NCI-H146 treated with DMSO at 0.1 percent for 48 hours (cell line): ENCODE measurements at regions not wholly inside any gene's neighbourhood (a gene's known extent, or its start where the extent isn't known, plus 50 kb on each side); places are given as distances from the start of the nearest gene placed in this dataset.
A peak's percentile ranks its signal among the peaks of the same experiment; 100 is the strongest.

Source experiments
- DNase-seq: peaks from one replicate; lab custom pipeline; 2025; ENCODE audit not compliant: unreplicated experiment; lab: John Stamatoyannopoulos, UW

DNA sequence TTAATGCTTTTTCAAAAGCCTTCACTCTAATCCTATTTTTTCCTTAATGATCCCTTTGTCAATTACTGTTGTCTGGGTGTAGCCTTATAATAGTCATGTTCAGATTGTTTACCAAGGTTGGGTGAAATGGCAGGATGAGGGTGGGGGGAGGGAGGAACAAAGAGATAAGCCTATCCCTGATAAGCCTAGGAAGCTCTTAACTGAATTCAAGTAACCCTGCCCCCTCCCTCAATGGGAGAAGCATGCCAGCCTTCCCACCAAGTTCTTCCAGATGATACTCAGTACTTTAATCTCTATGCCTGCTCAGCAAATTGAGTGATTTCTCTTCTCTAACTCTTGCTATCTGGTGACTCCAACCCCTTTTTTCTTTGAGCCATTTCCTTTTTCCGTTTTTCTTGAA is 180.3 kb upstream of the ETAA1 start:
- peak; percentile 11 for DNase-seq

DNA sequence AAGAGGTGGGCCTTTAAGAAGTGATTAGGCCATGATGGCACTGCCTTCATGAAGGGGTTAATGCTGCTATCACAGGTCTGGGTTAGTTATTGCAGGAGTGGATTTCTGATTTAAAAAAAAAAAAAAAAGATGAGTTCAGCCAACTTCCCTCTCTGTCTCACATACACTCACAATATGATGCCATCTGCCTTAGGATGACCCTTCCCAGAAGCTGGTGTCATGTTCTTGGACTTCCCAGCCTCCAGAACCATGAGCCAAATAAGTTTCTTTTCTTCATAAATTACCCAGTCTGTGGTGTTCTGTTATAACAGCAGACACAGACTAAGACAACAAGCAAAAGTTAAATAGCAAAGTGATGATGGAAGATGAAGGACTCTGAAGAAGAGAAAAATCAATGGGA is 179.7 kb upstream of the ETAA1 start:
- no peak for DNase-seq

DNA sequence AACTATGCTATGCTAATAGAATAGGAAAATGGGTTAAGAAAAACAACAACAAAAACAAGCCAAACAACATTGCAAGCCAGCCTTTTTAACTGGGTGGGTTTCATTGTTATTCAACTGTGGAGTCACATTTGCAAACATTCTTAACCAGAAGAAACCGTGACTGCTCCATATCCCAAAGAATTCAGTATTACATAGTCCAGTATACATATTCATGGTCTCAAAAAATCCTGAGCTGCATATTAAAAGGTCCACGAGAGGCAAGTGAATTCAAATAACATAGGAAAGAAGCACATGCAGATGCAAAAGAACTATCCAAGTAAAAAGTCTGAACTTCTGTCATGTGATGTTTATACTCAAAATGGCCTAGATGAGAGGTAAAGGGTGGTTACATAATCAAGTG is 179.1 kb upstream of the ETAA1 start:
- DNase-seq = no peak

GRCh38 chr2:67219651-67220050 is 177.5 kb upstream of the ETAA1 start:
- DNase-seq = no peak

GRCh38 chr2:67221266-67221665 is 175.9 kb upstream of the ETAA1 start:
- DNase-seq = no peak

GRCh38 chr2:67225287-67225973 is 171.7 kb upstream of the ETAA1 start:
- DNase-seq = no peak

DNA sequence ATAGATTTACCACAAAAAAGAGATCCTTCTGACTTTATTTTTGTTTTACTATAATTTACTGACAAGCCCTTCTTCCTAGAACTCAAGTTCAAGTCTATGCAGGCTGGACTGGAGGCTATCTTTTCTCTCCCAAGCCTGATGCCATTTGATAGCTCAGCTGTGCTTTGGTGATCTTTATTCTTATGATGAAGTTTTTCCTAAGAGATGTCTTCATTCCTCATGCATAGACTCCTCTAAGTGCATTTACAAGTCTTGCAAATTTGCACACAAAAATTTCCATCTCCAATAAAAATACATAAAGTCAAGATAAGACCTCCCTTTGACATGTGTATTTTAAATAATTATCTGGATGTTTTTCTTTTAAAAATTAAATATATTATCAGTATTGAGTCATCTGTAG is 167.4 kb upstream of the ETAA1 start:
- no peak for DNase-seq

GRCh38 chr2:67232936-67233335 is 164.2 kb upstream of the ETAA1 start:
- DNase-seq = no peak

- DNase-seq = peak; percentile 42
Measured at GRCh38 chr2:67234440-67234839, 162.7 kb upstream of the ETAA1 start.

- DNase-seq = no peak
Measured at GRCh38 chr2:67237288-67237687, 159.8 kb upstream of the ETAA1 start.

DNA sequence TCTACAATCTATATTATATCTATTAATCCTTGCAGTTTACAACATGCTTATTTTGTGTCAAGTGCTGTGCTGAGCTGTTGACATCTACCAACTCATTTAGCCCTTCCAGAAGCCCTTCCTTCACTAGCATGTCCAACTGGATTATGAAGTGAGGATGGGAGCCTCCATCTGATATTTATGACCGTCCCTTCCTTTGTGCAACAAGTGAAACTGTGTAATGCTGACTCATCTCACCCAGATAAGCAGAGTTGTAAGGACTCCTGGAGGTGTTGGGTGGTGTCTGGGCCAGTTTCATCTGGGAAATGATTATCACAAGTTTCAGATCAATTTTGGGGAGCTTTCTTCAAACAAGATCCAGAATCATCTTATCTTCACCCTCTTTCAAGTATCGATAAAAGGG is 156.6 kb upstream of the ETAA1 start:
- DNase-seq = no peak

- no peak for DNase-seq
Measured at GRCh38 chr2:67241453-67241852, 155.7 kb upstream of the ETAA1 start.

DNA sequence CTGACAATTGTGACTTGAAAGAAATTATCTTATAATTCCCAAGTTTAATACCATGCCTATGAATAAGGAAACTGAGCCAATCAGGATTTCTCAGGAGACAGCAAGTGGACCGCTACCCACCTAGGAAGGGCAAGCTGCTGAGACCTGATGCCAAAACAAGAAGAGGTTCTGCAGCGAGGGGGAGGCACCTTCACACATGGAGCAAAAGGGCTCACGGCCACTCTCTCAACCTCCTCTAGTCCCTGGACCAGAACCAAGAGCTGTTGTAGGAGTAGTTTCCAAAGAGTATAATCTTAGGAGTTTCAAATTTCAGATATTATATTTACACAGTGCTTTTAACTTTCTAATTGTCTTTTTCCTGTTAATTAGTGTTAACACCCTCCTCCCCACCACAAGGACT is 154.7 kb upstream of the ETAA1 start:
- DNase-seq = no peak

- DNase-seq = no peak
Measured at GRCh38 chr2:67243919-67244318, 153.2 kb upstream of the ETAA1 start.

GRCh38 chr2:67246791-67247190 is 150.3 kb upstream of the ETAA1 start:
- DNase-seq = no peak

DNA sequence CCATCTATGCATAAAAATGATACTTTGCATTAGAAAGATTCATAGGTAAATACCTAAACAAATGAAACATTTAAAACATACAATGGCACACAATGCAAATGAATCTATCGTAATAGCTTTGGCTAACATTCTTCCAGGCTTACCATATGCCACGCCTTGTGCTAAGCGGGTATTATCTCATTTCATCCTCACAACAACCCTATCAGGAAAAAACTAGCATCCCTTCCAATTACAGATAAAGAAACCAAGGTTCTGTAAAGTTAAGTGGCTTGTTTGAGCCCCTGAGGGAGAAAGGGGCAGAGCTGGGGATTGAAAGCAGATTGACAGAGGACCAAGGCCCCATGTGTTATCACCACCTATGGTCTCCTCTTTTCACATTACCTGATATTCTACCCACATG is 145.4 kb upstream of the ETAA1 start:
- DNase-seq = no peak

DNA sequence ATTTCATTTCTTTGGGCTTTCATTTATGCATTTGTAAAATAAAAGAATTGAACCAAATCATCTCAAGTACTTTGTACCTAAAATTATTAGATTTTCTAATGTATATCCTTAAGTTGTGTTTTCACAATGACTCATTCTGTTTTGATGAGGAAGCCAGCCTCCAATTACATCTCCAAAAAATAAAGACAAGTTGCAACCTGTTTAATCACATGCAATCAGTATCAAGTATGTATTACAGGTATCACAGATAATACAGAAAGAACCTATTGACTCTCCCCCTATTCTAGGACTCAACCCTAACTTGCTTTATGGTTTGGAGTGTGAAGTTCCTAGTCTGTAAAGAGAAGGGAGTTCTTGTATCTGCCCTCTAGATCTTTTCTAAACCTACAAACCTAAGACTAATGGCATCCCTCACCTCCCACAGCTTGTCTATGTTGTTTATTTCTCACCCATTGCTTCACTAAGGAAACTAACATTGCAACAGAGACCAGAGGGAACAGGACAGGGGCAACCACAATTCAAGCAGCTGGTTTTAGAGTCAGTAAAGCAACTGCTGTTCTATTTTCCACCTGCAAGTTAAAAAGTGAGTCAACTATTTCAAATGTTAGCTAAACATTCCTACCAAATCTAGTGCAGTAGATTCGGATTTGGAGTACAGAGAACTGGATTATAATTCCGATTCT is 141.1 kb upstream of the ETAA1 start:
- DNase-seq = no peak

DNA sequence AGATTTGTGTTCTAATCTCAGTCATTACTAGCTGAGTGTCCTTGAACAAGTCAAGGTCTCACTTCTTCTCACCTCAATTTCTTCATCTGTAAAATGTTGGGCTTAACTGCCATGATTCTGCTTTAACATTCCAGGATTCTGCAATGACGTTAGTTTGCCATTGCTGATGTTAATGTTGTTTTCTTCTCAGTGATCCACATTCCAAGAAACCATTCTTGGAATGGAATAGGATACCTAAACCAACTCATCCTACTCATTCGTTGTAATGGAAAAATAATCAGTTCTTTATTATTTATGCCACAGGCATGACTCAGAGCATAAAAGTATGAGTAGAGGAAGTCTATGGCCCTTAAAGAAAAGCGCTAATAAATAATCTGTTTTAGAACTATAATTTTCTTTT is 140.2 kb upstream of the ETAA1 start:
- DNase-seq = no peak

- no peak for DNase-seq
Measured at GRCh38 chr2:67258122-67258521, 139.0 kb upstream of the ETAA1 start.

GRCh38 chr2:67258831-67259230 is 138.3 kb upstream of the ETAA1 start:
- no peak for DNase-seq

DNA sequence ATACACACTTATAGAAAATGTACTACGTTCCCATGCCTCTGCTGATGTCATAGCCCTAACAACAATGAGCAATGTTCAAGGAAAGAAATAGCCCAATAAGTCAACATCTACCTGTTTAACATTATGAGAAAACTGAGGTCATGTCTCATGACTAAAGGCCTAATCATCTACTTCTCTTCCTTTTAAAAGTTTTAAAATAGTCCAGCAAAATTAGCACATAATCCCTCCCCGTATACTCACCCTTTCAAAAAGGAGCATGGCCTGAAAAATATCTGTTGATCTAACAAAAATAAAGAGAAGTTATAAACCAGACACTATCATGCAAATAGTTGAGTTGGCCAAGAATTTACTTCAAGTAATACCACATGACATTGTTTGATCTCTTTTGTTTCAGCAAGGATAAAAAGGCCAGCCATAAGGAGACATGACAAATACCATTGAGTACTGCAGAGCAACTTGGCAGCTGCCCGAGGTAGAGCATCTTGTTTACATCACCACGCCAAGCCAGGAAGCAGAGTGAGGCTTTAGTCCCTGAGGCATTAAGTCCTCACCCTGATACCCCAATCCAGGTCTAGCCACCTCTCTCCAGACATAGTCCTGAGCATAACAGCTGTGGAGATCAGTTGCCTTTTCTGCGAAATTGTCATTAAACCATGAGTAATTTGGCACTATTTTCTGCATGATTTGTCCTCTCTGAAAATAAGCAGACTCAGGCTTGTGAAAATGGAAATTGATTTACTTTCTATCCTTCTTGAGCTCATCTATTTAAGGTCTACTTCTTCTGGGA is 137.4 kb upstream of the ETAA1 start:
- no peak for DNase-seq
